Upper lobe of left lung (tissue), 6 donors: ENCODE measurements at regions not wholly inside any gene's neighbourhood (a gene's known extent, or its start where the extent isn't known, plus 50 kb on each side); places are given as distances from the start of the nearest gene placed in this dataset.

Experiments
- ATAC-seq, 2 donors: fragments of 200-7000 bp; cut with Tn5 transposase; one replicate each; pipeline ENCODE4 v1.9.1; 2022; ENCODE audit warnings: mild to moderate bottlenecking in 2 of 2, moderate library complexity in 2 of 2; ENCODE audit not compliant: low FRiP score in 2 of 2
- DNase-seq, 2 donors: peaks; one replicate each; pipeline ENCODE4 v3.0.0-alpha.2; 2019 to 2020
- H3K27ac ChIP-seq, 4 donors: fragments of 200-600 bp; sonication (generic); one replicate each; pipeline ENCODE4 v1.5.1; 2016 to 2019
- H3K27me3 ChIP-seq, 4 donors: fragments of 200-600 bp; sonication (generic); one replicate each; pipeline ENCODE4 v1.5.1; 2017 to 2019
- H3K36me3 ChIP-seq, 4 donors: fragments of 200-600 bp; sonication (generic); one replicate each; pipeline ENCODE4 v1.5.1; 2016 to 2019
- H3K4me1 ChIP-seq, 4 donors: fragments of 200-600 bp; sonication (generic); one replicate each; pipeline ENCODE4 v1.5.1; 2018 to 2019
- H3K4me3 ChIP-seq, 4 donors: fragments of 200-600 bp; sonication (generic); one replicate each; pipeline ENCODE4 v1.5.1; 2017 to 2019; ENCODE audit warnings: mild to moderate bottlenecking in 2 of 4, moderate library complexity in 1 of 4
- H3K9me3 ChIP-seq, 4 donors: fragments of 200-600 bp; sonication (generic); one replicate each; pipeline ENCODE4 v1.5.1; 2018 to 2019
- CTCF ChIP-seq, 6 experiments: fragments of 450-650 bp in 4 of 6; fragments of 200-600 bp in 2 of 6; sonication (generic) in 2 of 6; IDR thresholded peaks; one replicate each; pipeline ENCODE4 v1.5.1; 2016 to 2019; ENCODE audit warnings: antibody characterized with exemption in 6 of 6
- EP300 ChIP-seq, 4 donors: sonication (generic); formaldehyde crosslinking; IDR thresholded peaks; one replicate each; pipeline ENCODE4 v1.5.1; 2017; ENCODE audit warnings: antibody characterized with exemption in 4 of 4, control low read depth in 2 of 4
- POLR2A ChIP-seq, 4 donors: fragments of 450-650 bp; IDR thresholded peaks; one replicate each; pipeline ENCODE4 v1.5.1; 2016 to 2017; ENCODE audit warnings: antibody characterized with exemption in 4 of 4, mild to moderate bottlenecking in 2 of 4
- POLR2AphosphoS5 ChIP-seq, 2 donors: sonication (generic); formaldehyde crosslinking; IDR thresholded peaks; one replicate each; pipeline ENCODE4 v1.5.1; 2017; ENCODE audit warnings: antibody characterized with exemption in 2 of 2
- WGBS, 2 donors: methylation state at CpG; one replicate each; pipeline ENCODE4 v1.1.5; 2017 to 2018; 5-methylcytosine and 5-hydroxymethylcytosine counted together
- donor health status: DM: no; HTN: no; CAD: no; lungs with moderate emphysema.
- donor health status: DM: no; HTN: yes; CAD: no; lungs with severe emphysema.

GRCh38 chr18:22789600-22789999, 143.5 kb upstream of the RBBP8 start:
- ATAC-seq (no peak), DNase-seq (no peak)
- WGBS, 2 donors: 72 to 77% methylated on average over 5 of the region's 5 CpGs
- Histone ChIP-seq H3K27ac (no peak overlapping the region), H3K9me3 (no peaks in the 10 kb centered on the region), H3K4me1 (peaks cover 5 to 9% (median 7%) of the 10 kb centered on the region in 4 donors), H3K36me3 (no peaks in the 10 kb centered on the region), H3K27me3 (no peaks in the 10 kb centered on the region), H3K4me3 (no peak overlapping the region)
- TF ChIP-seq CTCF (IDR thresholded peaks at IDR 0.05) (no peak), POLR2AphosphoS5 (IDR thresholded peaks at IDR 0.05) (no peak), EP300 (IDR thresholded peaks at IDR 0.05) (no peak), POLR2A (IDR thresholded peaks at IDR 0.05) (no peak)

GRCh38 chr18:22790545-22791309, 142.4 kb upstream of the RBBP8 start:
- 35 to 44% methylated on average over 4 of the region's 4 CpGs for WGBS, 2 donors

GRCh38 chr18:22791310-22791610, 141.9 kb upstream of the RBBP8 start:
- Histone ChIP-seq H3K27me3 (no peaks in the 10 kb centered on the region), H3K4me1 (peaks cover 5 to 9% (median 7%) of the 10 kb centered on the region in 4 donors), H3K4me3 (no peak overlapping the region), H3K27ac (no peak overlapping the region), H3K36me3 (no peaks in the 10 kb centered on the region), H3K9me3 (no peaks in the 10 kb centered on the region)
- ATAC-seq (no peak), DNase-seq (no peak)
- no peak for TF ChIP-seq POLR2A (IDR thresholded peaks at IDR 0.05)
- TF ChIP-seq CTCF (IDR thresholded peaks at IDR 0.05): no peak
- TF ChIP-seq POLR2AphosphoS5 (IDR thresholded peaks at IDR 0.05): no peak
- no peak for TF ChIP-seq EP300 (IDR thresholded peaks at IDR 0.05)
- 43 to 47% methylated on average over 2 of the region's 2 CpGs for WGBS, 2 donors

More at GRCh38 chr18:22790545-22791309, 142.4 kb upstream of the RBBP8 start:
- peaks cover 5 to 9% (median 7%) of the 10 kb centered on the region in 4 donors for H3K4me1 ChIP-seq
- H3K27me3 ChIP-seq: no peaks in the 10 kb centered on the region
- ATAC-seq (no peak), DNase-seq (no peak)
- H3K4me3 ChIP-seq: no peak overlapping the region
- H3K36me3 ChIP-seq: no peaks in the 10 kb centered on the region
- peak overlapping the region in 2 of 4 donors; percentile 11 for H3K27ac ChIP-seq
- TF ChIP-seq POLR2A (IDR thresholded peaks at IDR 0.05) (no peak), POLR2AphosphoS5 (IDR thresholded peaks at IDR 0.05) (peak in 1 of 2 donors; percentile 41)
- no peaks in the 10 kb centered on the region for H3K9me3 ChIP-seq

- 55 to 64% methylated on average over 4 of the region's 4 CpGs for WGBS, 2 donors
Measured at GRCh38 chr18:22796113-22796512, 137.0 kb upstream of the RBBP8 start.

GRCh38 chr18:22800551-22800951, 132.6 kb upstream of the RBBP8 start:
- H3K27ac ChIP-seq: no peak overlapping the region
- H3K36me3 ChIP-seq: no peaks in the 10 kb centered on the region
- WGBS, 2 donors: 83 to 90% methylated on average over 7 of the region's 7 CpGs
- no peak overlapping the region for H3K4me3 ChIP-seq
- no peaks in the 10 kb centered on the region for H3K9me3 ChIP-seq
- H3K4me1 ChIP-seq: no peaks in the 10 kb centered on the region
- peak in 1 of 2 donors; percentile 13 for DNase-seq
- no peaks in the 10 kb centered on the region for H3K27me3 ChIP-seq
- peak; percentile 24 to 58 for ATAC-seq
- TF ChIP-seq EP300 (IDR thresholded peaks at IDR 0.05): no peak
- TF ChIP-seq POLR2A (IDR thresholded peaks at IDR 0.05): no peak
- no peak for TF ChIP-seq POLR2AphosphoS5 (IDR thresholded peaks at IDR 0.05)
- no peak for TF ChIP-seq CTCF (IDR thresholded peaks at IDR 0.05)

More at GRCh38 chr18:22796113-22796512, 137.0 kb upstream of the RBBP8 start:
- DNase-seq: no peak
- H3K27ac ChIP-seq: no peak overlapping the region
- no peak overlapping the region for H3K4me3 ChIP-seq
- no peaks in the 10 kb centered on the region for H3K9me3 ChIP-seq
- ATAC-seq: no peak
- no peaks in the 10 kb centered on the region for H3K27me3 ChIP-seq
- no peaks in the 10 kb centered on the region for H3K36me3 ChIP-seq
- H3K4me1 ChIP-seq: peaks cover 0 to 3% (median 2%) of the 10 kb centered on the region in 4 donors
- TF ChIP-seq POLR2AphosphoS5 (IDR thresholded peaks at IDR 0.05) (no peak), EP300 (IDR thresholded peaks at IDR 0.05) (no peak), CTCF (IDR thresholded peaks at IDR 0.05) (no peak), POLR2A (IDR thresholded peaks at IDR 0.05) (no peak)
